ENCODE measurements at regions not wholly inside any gene's neighbourhood (a gene's known extent, or its start where the extent isn't known, plus 50 kb on each side); places are given as distances from the start of the nearest gene placed in this dataset.

GRCh38 chr20:11302436-11302835, 615.3 kb upstream of the BTBD3 start:
- POLR2A ChIA-PET (ENCODE audit: partially characterized antibody): no interaction called here
- no peaks in the 10 kb centered on the region for H3K27me3 ChIP-seq (replicated peaks in 1 of 4; ENCODE audit: control insufficient read depth in 3 of 4, extremely low read depth in 1 of 4, insufficient read depth in 3 of 4, low read length in 3 of 4)
- FAIRE-seq (no peak), DNase-seq (ENCODE audit: low read depth in 1 of 2, low spot score in 2 of 2) (no peak)
- H3K4me2 ChIP-seq (ENCODE audit: insufficient read depth in 1 of 2, low read depth in 2 of 2, low read length in 2 of 2): no peak overlapping the region
- no peak overlapping the region for H3K4me3 ChIP-seq (ENCODE audit: extremely low read depth in 1 of 4, insufficient read depth in 2 of 4, low read depth in 3 of 4, low read length in 4 of 4)
- H3K56ac ChIP-seq (replicated peaks; ENCODE audit: insufficient read length, low read depth, low read length): no peak overlapping the region
- H2BK20ac ChIP-seq (ENCODE audit: low read length): no peak overlapping the region
- H3K36me3 ChIP-seq (ENCODE audit: control insufficient read depth in 2 of 4, insufficient read depth in 4 of 4, low read length in 3 of 4): no peaks in the 10 kb centered on the region
- H3K4ac ChIP-seq (replicated peaks; ENCODE audit: insufficient read length, low read depth, low read length): no peak overlapping the region
- 92% methylated on average over 3 of the region's 3 CpGs; no CpG with 5 or more reads in 1 of the 2 experiments for WGBS, 2 experiments (ENCODE audit: extremely low coverage in 1 of 2, insufficient coverage in 1 of 2, insufficient read length in 1 of 2, insufficient replicate concordance in 2 of 2, low coverage in 1 of 2, low lambda C conversion rate in 2 of 2, missing lambda C conversion rate in 1 of 2)
- H3K27ac ChIP-seq (ENCODE audit: low read depth, low read length): no peak overlapping the region
- no peak overlapping the region for H3K9ac ChIP-seq (replicated peaks in 1 of 4; ENCODE audit: extremely low read depth in 1 of 4, low read depth in 3 of 4, low read length in 3 of 4)
- H4K8ac ChIP-seq (ENCODE audit: extremely low read depth, insufficient read depth, low read length): no peak overlapping the region
- no peak overlapping the region for H3K18ac ChIP-seq (ENCODE audit: extremely low read depth, low read length)
- no peak overlapping the region for H2BK15ac ChIP-seq (ENCODE audit: low read length)
- TF ChIP-seq CTBP2 (IDR thresholded peaks at IDR 0.05; ENCODE audit: borderline replicate concordance, insufficient read depth, insufficient read length, low read length) (no peak), SIRT6 (IDR thresholded peaks at IDR 0.05; ENCODE audit: low read length) (no peak)
- no peak overlapping the region for H3K23ac ChIP-seq (ENCODE audit: insufficient read length)
- no peaks in the 10 kb centered on the region for H3K23me2 ChIP-seq (ENCODE audit: low read depth, low read length)
- no peak overlapping the region for H2BK120ac ChIP-seq (replicated peaks; ENCODE audit: low read depth, low read length)
- no peak overlapping the region for H2AFZ ChIP-seq (ENCODE audit: low read length)
- H4K91ac ChIP-seq (replicated peaks; ENCODE audit: insufficient read length, low read length): no peak overlapping the region
- no peaks in the 10 kb centered on the region; a peak in 1 of 4 replicates for H3K9me3 ChIP-seq (ENCODE audit: insufficient read depth in 2 of 2, low read depth in 1 of 2, low read length in 1 of 2)
- no peak overlapping the region for H2BK5ac ChIP-seq (ENCODE audit: low read depth, low read length)
- H4K20me1 ChIP-seq (replicated peaks in 1 of 2; ENCODE audit: control insufficient read depth in 1 of 2, insufficient read depth in 2 of 2, low read length in 2 of 2): no peaks in the 10 kb centered on the region
- no peak overlapping the region for H2BK12ac ChIP-seq (ENCODE audit: low read depth, low read length)
- H4K5ac ChIP-seq (ENCODE audit: insufficient read length, low read depth, low read length): no peak overlapping the region
- CTCF ChIA-PET (ENCODE audit: partially characterized antibody): no interaction called here
- H2AK5ac ChIP-seq (ENCODE audit: low read depth, low read length): no peak overlapping the region
- H3K79me1 ChIP-seq (ENCODE audit: low read depth, low read length): no peaks in the 10 kb centered on the region
- H3K4me1 ChIP-seq (replicated peaks in 1 of 4; ENCODE audit: control insufficient read depth in 3 of 4, insufficient read depth in 4 of 4, low read length in 3 of 4): no peaks in the 10 kb centered on the region; a peak in 1 of 7 replicates
- H3K14ac ChIP-seq (ENCODE audit: insufficient read length): no peak overlapping the region
- no peaks in the 10 kb centered on the region for H3K79me2 ChIP-seq (ENCODE audit: control insufficient read depth in 1 of 2, insufficient read depth in 2 of 2, low read length in 2 of 2)

Data from H1 (cell line).